Esophagus squamous epithelium (tissue), 4 donors: ENCODE measurements at regions not wholly inside any gene's neighbourhood (a gene's known extent, or its start where the extent isn't known, plus 50 kb on each side); places are given as distances from the start of the nearest gene placed in this dataset.

Experiments
- POLR2A ChIP-seq, 4 donors: fragments of 450-650 bp; IDR thresholded peaks; one replicate each; pipeline ENCODE4 v1.6.1; 2017; ENCODE audit warnings: antibody characterized with exemption in 4 of 4, mild to moderate bottlenecking in 4 of 4, moderate library complexity in 3 of 4
- TF ChIP-seq, protein P1 (sequence below), 6 experiments: fragments of 450-650 bp in 4 of 6; fragments of 200-600 bp in 2 of 6; sonication (generic) in 2 of 6; IDR thresholded peaks; one replicate each; pipeline ENCODE4 v1.5.1; 2016 to 2019; ENCODE audit warnings: antibody characterized with exemption in 6 of 6, mild to moderate bottlenecking in 4 of 6, moderate library complexity in 4 of 6

- TF ChIP-seq POLR2A (IDR thresholded peaks at IDR 0.05), result no peak
- TF ChIP-seq, protein P1, sequence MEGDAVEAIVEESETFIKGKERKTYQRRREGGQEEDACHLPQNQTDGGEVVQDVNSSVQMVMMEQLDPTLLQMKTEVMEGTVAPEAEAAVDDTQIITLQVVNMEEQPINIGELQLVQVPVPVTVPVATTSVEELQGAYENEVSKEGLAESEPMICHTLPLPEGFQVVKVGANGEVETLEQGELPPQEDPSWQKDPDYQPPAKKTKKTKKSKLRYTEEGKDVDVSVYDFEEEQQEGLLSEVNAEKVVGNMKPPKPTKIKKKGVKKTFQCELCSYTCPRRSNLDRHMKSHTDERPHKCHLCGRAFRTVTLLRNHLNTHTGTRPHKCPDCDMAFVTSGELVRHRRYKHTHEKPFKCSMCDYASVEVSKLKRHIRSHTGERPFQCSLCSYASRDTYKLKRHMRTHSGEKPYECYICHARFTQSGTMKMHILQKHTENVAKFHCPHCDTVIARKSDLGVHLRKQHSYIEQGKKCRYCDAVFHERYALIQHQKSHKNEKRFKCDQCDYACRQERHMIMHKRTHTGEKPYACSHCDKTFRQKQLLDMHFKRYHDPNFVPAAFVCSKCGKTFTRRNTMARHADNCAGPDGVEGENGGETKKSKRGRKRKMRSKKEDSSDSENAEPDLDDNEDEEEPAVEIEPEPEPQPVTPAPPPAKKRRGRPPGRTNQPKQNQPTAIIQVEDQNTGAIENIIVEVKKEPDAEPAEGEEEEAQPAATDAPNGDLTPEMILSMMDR (IDR thresholded peaks at IDR 0.05), result no peak
Measured at GRCh38 chr6:4698901-4699659, 77.1 kb upstream of the CDYL start.
